ENCODE measurements at regions not wholly inside any gene's neighbourhood (a gene's known extent, or its start where the extent isn't known, plus 50 kb on each side); places are given as distances from the start of the nearest gene placed in this dataset.
A peak's percentile ranks its signal among the peaks of the same experiment; 100 is the strongest.

DNA sequence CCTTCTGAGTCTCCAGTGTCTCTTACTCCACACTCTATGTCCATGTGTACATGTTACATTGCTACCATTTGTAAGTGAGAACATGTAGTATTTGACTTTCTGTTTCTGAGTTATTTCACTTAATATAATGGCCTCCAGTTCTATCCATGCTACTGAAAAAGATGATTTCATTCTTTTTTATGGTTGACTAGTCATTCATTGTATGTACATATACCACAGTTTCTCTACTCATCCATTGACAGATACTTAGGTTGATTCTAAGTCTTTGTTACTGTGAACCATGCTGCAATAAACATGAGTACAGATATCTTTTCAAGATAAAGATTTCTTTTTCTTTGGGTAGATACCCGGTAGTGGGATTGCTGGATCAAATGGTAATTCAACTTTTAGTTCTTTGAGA is 107.1 kb upstream of the CHD1 start:
- Histone ChIP-seq H2AFZ (ENCODE audit: insufficient read depth, low read length, poor library complexity) (no peak overlapping the region), H2BK120ac (ENCODE audit: insufficient read depth, low read length, poor library complexity) (no peak overlapping the region), H3K36me3 (ENCODE audit: control insufficient read depth in 1 of 2, insufficient read depth in 2 of 2, low read length in 2 of 2) (no peaks in the 10 kb centered on the region), H3K9ac (ENCODE audit: low read length) (no peak overlapping the region), H3K4me1 (ENCODE audit: control insufficient read depth in 1 of 2, insufficient read depth in 2 of 2, low read length in 2 of 2) (no peaks in the 10 kb centered on the region), H2BK12ac (ENCODE audit: low read length) (no peak overlapping the region), H3K79me1 (ENCODE audit: low read length) (no peaks in the 10 kb centered on the region), H2BK5ac (ENCODE audit: low read depth, low read length, poor library complexity) (no peak overlapping the region), H3K9me3 (ENCODE audit: insufficient read depth, low read depth, low read length) (no peaks in the 10 kb centered on the region), H4K12ac (ENCODE audit: low read depth, low read length) (no peak overlapping the region), H3K4ac (ENCODE audit: low read depth, low read length) (no peak overlapping the region), H3K79me2 (ENCODE audit: control insufficient read depth, insufficient read depth, low read length, poor library complexity) (no peaks in the 10 kb centered on the region), H3K23ac (ENCODE audit: low read length) (no peak overlapping the region), H3K14ac (ENCODE audit: low read length) (no peak overlapping the region), H4K91ac (ENCODE audit: low read depth, low read length) (no peak overlapping the region), H3K4me3 (ENCODE audit: low read depth, low read length) (no peak overlapping the region), H2AK5ac (ENCODE audit: low read length) (no peak overlapping the region), H3K4me2 (ENCODE audit: low read length) (no peak overlapping the region), H3K18ac (ENCODE audit: low read length) (no peak overlapping the region), H3K27ac (ENCODE audit: low read depth, low read length) (no peak overlapping the region), H4K8ac (ENCODE audit: low read depth, low read length) (no peak overlapping the region), H3K27me3 (ENCODE audit: insufficient read depth, low read length) (no peaks in the 10 kb centered on the region)
- no CpG with 5 or more reads among the region's 1 CpG for WGBS (ENCODE audit: extremely low coverage, insufficient coverage, insufficient read length)
- no peak for DNase-seq

GRCh38 chr5:99034336-99034735 is 105.5 kb upstream of the CHD1 start:
- Histone ChIP-seq H3K27me3 (ENCODE audit: insufficient read depth, low read length) (no peaks in the 10 kb centered on the region), H3K4me2 (ENCODE audit: low read length) (no peak overlapping the region), H2BK120ac (ENCODE audit: insufficient read depth, low read length, poor library complexity) (no peak overlapping the region), H3K79me2 (ENCODE audit: control insufficient read depth, insufficient read depth, low read length, poor library complexity) (no peaks in the 10 kb centered on the region), H3K27ac (ENCODE audit: low read depth, low read length) (no peak overlapping the region), H2BK5ac (ENCODE audit: low read depth, low read length, poor library complexity) (no peak overlapping the region), H3K9me3 (ENCODE audit: insufficient read depth, low read depth, low read length) (no peaks in the 10 kb centered on the region), H4K12ac (ENCODE audit: low read depth, low read length) (no peak overlapping the region), H3K36me3 (ENCODE audit: control insufficient read depth in 1 of 2, insufficient read depth in 2 of 2, low read length in 2 of 2) (no peaks in the 10 kb centered on the region), H3K79me1 (ENCODE audit: low read length) (no peaks in the 10 kb centered on the region), H3K18ac (ENCODE audit: low read length) (no peak overlapping the region), H2AFZ (ENCODE audit: insufficient read depth, low read length, poor library complexity) (no peak overlapping the region), H2AK5ac (ENCODE audit: low read length) (no peak overlapping the region), H3K4me3 (ENCODE audit: low read depth, low read length) (no peak overlapping the region), H3K4ac (ENCODE audit: low read depth, low read length) (no peak overlapping the region), H3K4me1 (ENCODE audit: control insufficient read depth in 1 of 2, insufficient read depth in 2 of 2, low read length in 2 of 2) (no peaks in the 10 kb centered on the region), H3K9ac (ENCODE audit: low read length) (no peak overlapping the region), H2BK12ac (ENCODE audit: low read length) (no peak overlapping the region), H3K23ac (ENCODE audit: low read length) (no peak overlapping the region), H4K91ac (ENCODE audit: low read depth, low read length) (no peak overlapping the region), H3K14ac (ENCODE audit: low read length) (no peak overlapping the region), H4K8ac (ENCODE audit: low read depth, low read length) (no peak overlapping the region)
- WGBS (ENCODE audit: extremely low coverage, insufficient coverage, insufficient read length), result no CpG with 5 or more reads among the region's 1 CpG
- no peak for DNase-seq

- Histone ChIP-seq H3K27me3 (ENCODE audit: insufficient read depth, low read length) (no peaks in the 10 kb centered on the region), H3K14ac (ENCODE audit: low read length) (no peak overlapping the region), H3K4me2 (ENCODE audit: low read length) (no peak overlapping the region), H3K4me3 (ENCODE audit: low read depth, low read length) (no peak overlapping the region), H3K36me3 (ENCODE audit: control insufficient read depth in 1 of 2, insufficient read depth in 2 of 2, low read length in 2 of 2) (no peaks in the 10 kb centered on the region), H3K9me3 (ENCODE audit: insufficient read depth, low read depth, low read length) (no peaks in the 10 kb centered on the region), H3K23ac (ENCODE audit: low read length) (no peak overlapping the region), H3K79me2 (ENCODE audit: control insufficient read depth, insufficient read depth, low read length, poor library complexity) (no peaks in the 10 kb centered on the region), H4K8ac (ENCODE audit: low read depth, low read length) (no peak overlapping the region), H2AFZ (ENCODE audit: insufficient read depth, low read length, poor library complexity) (no peak overlapping the region), H4K91ac (ENCODE audit: low read depth, low read length) (no peak overlapping the region), H2BK120ac (ENCODE audit: insufficient read depth, low read length, poor library complexity) (no peak overlapping the region), H3K4ac (ENCODE audit: low read depth, low read length) (no peak overlapping the region), H3K79me1 (ENCODE audit: low read length) (no peaks in the 10 kb centered on the region), H3K9ac (ENCODE audit: low read length) (no peak overlapping the region), H3K4me1 (ENCODE audit: control insufficient read depth in 1 of 2, insufficient read depth in 2 of 2, low read length in 2 of 2) (no peaks in the 10 kb centered on the region), H2BK5ac (ENCODE audit: low read depth, low read length, poor library complexity) (no peak overlapping the region), H2BK12ac (ENCODE audit: low read length) (no peak overlapping the region), H4K12ac (ENCODE audit: low read depth, low read length) (no peak overlapping the region), H3K18ac (ENCODE audit: low read length) (no peak overlapping the region), H3K27ac (ENCODE audit: low read depth, low read length) (no peak overlapping the region), H2AK5ac (ENCODE audit: low read length) (no peak overlapping the region)
- no peak for DNase-seq
- no CpG with 5 or more reads among the region's 5 CpGs for WGBS (ENCODE audit: extremely low coverage, insufficient coverage, insufficient read length)
Measured at GRCh38 chr5:99033014-99033900, 104.5 kb upstream of the CHD1 start.

DNA sequence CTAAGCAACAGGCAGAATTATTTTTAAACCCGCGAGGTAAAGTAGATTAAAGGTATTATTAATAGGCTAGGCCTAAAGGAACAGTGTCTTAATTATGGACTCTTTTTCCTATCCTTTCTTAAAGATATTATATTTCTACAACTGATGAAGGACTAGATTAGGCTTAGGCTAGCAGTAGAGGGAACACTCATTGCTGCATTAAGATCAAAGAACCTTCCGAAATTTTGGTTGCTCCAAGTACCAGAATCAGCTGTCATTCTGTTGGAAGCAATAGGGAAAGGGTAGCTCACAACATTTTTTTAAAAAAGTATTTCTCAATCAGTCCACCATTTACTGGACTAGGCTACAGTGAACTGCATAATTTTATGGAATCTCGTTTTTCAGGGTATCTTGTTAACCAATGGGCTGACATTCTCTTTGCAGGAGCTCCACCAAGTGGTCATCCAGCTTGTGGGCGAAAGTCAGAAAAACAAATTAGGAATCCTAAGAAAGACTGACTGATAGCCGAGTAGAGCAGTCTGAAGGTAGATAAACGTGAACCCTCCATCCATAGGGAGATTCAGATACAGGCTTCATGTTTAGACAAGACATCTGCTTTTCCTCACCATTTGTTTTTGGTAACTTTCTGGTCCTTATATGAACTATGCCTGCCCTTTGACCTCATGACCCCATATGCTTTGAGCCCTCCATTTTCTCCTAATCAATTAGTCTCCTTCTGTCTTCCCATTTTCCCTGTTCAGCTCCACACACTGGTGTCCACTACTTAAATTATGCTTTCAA is 103.6 kb upstream of the CHD1 start:
- Histone ChIP-seq H3K79me2 (ENCODE audit: control insufficient read depth, insufficient read depth, low read length, poor library complexity) (no peaks in the 10 kb centered on the region), H4K8ac (ENCODE audit: low read depth, low read length) (no peak overlapping the region), H3K27ac (ENCODE audit: low read depth, low read length) (no peak overlapping the region), H3K23ac (ENCODE audit: low read length) (no peak overlapping the region), H3K27me3 (ENCODE audit: insufficient read depth, low read length) (no peaks in the 10 kb centered on the region), H3K36me3 (ENCODE audit: control insufficient read depth in 1 of 2, insufficient read depth in 2 of 2, low read length in 2 of 2) (no peaks in the 10 kb centered on the region), H4K12ac (ENCODE audit: low read depth, low read length) (no peak overlapping the region), H3K14ac (ENCODE audit: low read length) (no peak overlapping the region), H2BK12ac (ENCODE audit: low read length) (no peak overlapping the region), H2AFZ (ENCODE audit: insufficient read depth, low read length, poor library complexity) (no peak overlapping the region), H2BK5ac (ENCODE audit: low read depth, low read length, poor library complexity) (no peak overlapping the region), H3K4me1 (ENCODE audit: control insufficient read depth in 1 of 2, insufficient read depth in 2 of 2, low read length in 2 of 2) (no peaks in the 10 kb centered on the region), H2AK5ac (ENCODE audit: low read length) (no peak overlapping the region), H3K9me3 (ENCODE audit: insufficient read depth, low read depth, low read length) (no peaks in the 10 kb centered on the region), H2BK120ac (ENCODE audit: insufficient read depth, low read length, poor library complexity) (no peak overlapping the region), H4K91ac (ENCODE audit: low read depth, low read length) (no peak overlapping the region), H3K9ac (ENCODE audit: low read length) (no peak overlapping the region), H3K79me1 (ENCODE audit: low read length) (no peaks in the 10 kb centered on the region), H3K4me3 (ENCODE audit: low read depth, low read length) (no peak overlapping the region), H3K18ac (ENCODE audit: low read length) (no peak overlapping the region), H3K4me2 (ENCODE audit: low read length) (no peak overlapping the region), H3K4ac (ENCODE audit: low read depth, low read length) (no peak overlapping the region)
- no CpG with 5 or more reads among the region's 7 CpGs for WGBS (ENCODE audit: extremely low coverage, insufficient coverage, insufficient read length)
- peak; percentile 72 to 94 for DNase-seq
